ENCODE measurements at regions not wholly inside any gene's neighbourhood (a gene's known extent, or its start where the extent isn't known, plus 50 kb on each side); places are given as distances from the start of the nearest gene placed in this dataset.

DNA sequence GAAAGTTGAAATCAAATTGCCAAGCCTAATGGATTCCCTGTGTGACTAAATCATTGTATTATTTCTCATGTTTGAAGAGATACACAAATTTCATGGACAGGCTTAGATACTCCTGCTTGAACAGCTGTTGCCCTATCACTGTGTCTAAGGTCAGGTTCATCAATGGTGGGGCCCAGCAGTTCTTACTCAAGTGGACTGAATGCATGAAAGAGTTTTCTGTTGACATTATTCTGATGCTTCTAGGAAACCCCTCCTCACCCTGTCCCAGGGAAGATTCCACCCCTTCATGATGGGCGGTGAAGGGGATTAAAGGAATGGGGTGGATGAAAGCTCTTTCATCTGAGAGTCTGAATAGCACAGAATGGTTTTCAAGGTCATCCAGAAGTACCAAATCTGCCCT, 148.8 kb downstream of the INO80D start:
- no peak for DNase-seq (ENCODE audit: low read depth)

- DNase-seq (ENCODE audit: low read depth): no peak
Measured at GRCh38 chr2:205936446-205936845, 149.5 kb downstream of the INO80D start.

DNA sequence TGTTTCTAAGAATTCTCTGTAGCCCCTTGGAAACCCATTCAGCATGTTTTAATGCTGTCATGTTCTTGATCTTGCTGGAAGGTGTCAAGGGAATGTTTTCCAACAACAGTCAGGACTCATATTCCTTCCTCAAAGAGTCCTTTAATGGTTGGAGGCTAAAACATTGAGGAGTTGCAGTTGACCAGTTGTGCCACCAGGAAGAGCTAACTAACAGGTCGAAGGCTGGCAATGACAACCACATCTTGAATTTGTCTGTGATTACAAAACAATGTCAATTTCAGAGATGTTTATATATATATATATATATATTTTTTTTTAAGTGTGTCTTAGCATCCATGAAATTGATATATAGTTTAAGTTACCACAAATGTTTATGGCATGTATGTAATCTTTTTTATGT, 151.5 kb downstream of the INO80D start:
- DNase-seq (ENCODE audit: low read depth): no peak

DNA sequence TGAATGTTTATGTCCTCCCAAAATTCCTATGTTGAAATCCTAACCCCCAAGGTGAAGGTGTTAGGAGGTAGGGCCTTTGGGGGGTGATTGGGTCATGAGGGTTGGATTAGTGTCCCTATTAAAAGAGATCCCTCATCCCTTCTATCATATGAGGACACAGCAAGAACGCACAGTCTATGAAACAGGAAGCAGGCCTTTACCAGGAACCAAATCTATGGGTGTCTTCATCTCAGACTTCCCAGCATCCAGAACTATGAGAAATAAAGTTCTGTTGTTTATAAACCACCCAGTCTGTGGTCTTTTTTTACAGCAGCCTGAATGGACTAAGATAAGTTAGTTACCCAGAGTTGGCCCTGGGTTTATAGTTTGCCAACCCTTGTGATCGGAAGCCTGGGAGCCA, 153.1 kb downstream of the INO80D start:
- no peak for DNase-seq (ENCODE audit: low read depth)

GRCh38 chr2:205931388-205931787, 154.6 kb downstream of the INO80D start:
- no peak for DNase-seq (ENCODE audit: low read depth)

DNA sequence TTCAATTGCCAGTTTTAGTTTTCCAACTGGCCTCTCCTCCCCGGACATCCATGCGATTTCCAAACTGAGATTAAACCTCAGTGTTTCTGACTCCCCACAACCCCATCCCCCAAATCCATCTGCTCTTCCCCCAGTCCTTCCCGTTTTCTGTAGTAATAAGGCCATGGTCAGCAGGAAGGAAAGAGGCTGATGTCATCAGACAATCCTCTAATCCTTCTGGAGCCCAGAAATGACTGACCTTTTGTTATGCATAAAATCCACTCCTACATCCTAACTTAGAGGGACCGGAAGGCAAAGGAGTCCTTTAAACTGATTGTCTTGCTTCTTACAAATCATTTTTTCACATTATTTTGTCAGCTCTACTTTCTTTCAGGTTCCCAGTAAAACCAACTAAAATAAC, 155.8 kb downstream of the INO80D start:
- DNase-seq (ENCODE audit: low read depth): no peak

- DNase-seq (ENCODE audit: low read depth): no peak
Measured at GRCh38 chr2:205929246-205929942, 156.6 kb downstream of the INO80D start.

- DNase-seq (ENCODE audit: low read depth): no peak
Measured at GRCh38 chr2:205925373-205926337, 160.3 kb downstream of the INO80D start.

- DNase-seq (ENCODE audit: low read depth): no peak
Measured at GRCh38 chr2:205924676-205925075, 161.3 kb downstream of the INO80D start.

DNA sequence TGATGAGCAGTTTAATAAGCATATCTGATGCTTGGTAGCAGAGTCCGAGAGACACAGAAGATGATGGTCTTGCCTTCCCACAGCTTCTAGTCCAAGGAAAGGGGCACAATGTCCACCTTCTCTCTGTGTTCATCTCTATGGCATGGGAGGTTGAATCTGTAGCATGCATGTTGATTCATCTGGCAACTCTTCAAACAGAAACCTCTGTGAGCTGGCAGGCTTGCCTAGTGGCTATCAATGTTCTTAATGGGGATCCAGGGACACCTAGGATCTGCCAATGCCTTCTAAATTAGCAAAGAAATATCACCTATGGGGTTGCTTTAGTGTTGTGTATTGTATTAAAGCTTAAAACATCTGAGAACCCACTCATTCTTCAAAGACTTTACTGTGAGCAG, 170.8 kb downstream of the INO80D start:
- DNase-seq (ENCODE audit: low read depth): no peak

- DNase-seq (ENCODE audit: low read depth): no peak
Measured at GRCh38 chr2:205914213-205915129, 171.5 kb downstream of the INO80D start.

DNA sequence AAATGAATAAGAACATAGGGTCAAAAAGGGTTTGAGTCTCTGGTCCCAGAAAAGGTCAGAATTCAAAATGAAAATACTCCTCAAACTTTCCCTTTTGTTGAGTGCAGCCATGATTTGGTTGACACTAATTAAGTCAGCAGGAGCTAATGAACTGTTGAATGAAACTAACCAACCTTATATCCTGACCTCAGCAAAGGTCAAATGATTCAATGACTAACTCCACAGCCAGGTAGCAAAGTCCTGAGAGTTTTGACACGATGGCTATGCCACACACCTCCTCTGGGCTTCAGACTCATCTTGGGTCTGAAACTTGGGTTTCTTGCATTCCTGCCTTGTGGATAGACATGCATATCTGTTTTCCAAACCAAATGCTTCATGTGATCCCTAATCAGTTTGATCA, 172.3 kb downstream of the INO80D start:
- no peak for DNase-seq (ENCODE audit: low read depth)

- no peak for DNase-seq (ENCODE audit: low read depth)
Measured at GRCh38 chr2:205911306-205911705, 174.7 kb downstream of the INO80D start.

- no peak for DNase-seq (ENCODE audit: low read depth)
Measured at GRCh38 chr2:205909184-205909572, 176.8 kb downstream of the INO80D start.

DNA sequence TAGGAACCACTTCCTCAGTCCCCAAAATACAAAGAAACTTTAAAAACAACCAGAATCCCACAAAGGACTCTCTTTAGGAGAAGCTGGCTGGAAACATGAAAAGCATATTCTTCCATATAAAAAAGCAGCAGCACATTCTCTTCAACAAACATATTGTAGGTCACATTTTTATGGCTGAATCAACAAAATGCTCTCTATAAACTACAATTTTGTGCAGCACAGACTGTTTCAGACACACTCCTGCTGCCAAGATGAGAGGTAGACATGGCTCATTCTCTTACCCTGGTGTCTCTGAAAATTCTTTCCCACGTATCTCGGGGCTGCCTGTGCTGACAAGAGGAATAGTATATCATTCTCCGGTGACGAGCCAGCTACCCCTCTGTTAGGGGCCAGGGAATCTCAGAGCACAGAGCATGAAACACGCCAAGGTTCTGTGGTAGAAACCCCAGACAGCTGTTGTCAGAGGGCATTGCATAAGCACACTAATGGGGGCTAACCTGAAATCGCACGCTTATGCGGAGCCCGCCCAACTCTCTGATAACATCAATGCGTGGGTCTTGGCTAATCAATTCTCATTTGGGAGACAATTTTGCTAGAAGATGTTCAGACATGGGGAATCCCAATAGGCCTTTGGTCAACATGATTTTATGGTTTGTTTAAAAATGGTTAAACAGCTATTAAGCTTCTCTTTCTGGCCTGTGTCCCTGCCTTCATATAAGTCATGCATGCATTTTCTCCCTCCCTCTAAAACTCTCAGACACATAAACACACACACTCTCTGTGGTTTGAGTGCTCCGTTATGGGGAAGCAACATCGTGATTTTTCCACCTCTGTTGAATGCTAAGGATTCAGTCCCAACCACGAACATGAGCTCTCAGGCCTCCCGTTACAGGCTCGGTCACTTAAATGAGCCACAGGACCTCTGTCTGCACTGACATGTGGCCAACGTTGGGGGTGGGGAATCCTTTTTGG, 177.5 kb downstream of the INO80D start:
- DNase-seq (ENCODE audit: low read depth): no peak

DNA sequence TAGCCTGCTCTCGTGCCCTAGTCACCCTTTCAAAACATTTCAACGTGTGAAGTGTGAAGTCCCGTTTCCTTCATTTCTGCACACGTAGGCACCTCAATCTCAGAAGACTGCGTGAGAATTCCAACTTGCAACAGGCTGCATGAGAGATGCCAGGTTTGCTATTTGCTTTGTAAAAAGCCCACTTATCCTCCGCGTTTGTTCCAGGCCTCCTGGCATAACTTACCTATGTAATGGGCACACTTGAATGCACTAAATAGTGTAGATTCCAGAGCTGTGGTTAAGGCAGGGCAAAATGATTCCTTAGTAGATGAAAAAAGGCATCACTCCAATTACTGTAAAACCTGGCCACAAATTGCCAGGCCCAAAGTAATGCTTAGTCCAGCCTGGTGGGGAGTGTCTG, 179.6 kb downstream of the INO80D start:
- no peak for DNase-seq (ENCODE audit: low read depth)

DNA sequence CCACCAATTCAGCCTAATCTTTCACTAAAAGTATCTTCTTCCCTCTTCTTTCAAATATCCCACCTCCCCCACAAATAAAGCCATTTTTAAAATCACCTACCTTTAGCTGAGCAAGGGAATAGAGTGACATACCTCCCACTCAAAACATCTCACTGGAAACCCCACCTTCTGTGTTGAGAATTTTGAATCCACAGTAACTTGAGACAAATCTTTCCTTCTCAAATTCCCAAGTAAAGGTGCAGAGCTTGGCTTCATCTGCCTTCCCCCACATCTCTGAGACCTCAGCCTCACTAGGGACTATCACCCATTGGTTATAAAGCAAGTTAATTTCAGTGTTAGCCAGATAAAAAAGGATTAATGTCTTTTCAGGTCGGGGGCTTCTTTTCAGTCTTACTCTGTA, 180.4 kb downstream of the INO80D start:
- no peak for DNase-seq (ENCODE audit: low read depth)

GRCh38 chr2:205904873-205905272, 181.1 kb downstream of the INO80D start:
- DNase-seq (ENCODE audit: low read depth): no peak

DNA sequence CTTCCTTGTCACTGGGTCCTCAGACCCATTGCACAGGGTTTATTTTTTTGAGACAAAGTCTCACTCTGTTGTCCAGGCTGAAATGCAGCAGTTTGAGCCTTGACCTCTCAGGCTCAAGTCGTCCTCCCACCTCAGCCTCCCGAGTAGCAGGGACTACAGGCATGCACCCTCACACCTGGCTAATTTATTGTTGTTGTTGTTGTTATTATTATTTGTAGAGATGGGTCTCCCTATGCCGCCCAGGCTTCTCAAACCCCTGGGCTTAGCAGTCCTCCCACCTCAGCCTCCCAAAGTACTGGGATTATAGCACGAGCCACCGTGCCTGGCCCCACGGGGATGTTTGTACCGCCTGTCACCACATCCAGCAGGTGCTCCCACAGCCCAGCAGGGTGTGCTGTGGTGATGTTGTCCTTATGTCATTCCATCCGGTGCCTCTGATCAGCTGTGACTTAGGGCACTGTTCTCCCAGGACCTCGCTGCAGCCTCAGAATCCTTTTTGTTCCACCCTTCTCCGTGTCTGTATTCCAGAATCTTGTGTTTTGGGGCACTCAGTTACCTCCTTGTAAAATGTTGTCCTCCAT, 182.3 kb downstream of the INO80D start:
- no peak for DNase-seq (ENCODE audit: low read depth)

DNA sequence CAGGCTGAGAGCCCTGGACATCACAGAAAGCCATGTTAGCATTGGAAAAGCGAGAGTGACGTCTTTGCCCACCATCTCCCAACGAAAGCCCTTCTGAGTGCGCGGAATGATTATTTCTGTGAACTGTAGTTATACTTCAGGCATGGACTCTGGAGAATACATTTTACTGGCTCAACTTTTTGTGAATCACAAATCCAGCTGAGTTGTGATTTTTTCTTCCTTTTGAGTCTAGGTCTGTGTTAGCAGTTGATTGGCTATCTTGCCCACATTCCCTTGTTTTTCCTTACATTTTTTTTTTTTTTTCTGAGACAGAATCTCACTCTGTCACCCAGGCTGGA, 183.1 kb downstream of the INO80D start:
- DNase-seq (ENCODE audit: low read depth): no peak
